ENCODE measurements at regions not wholly inside any gene's neighbourhood (a gene's known extent, or its start where the extent isn't known, plus 50 kb on each side); places are given as distances from the start of the nearest gene placed in this dataset.

DNA sequence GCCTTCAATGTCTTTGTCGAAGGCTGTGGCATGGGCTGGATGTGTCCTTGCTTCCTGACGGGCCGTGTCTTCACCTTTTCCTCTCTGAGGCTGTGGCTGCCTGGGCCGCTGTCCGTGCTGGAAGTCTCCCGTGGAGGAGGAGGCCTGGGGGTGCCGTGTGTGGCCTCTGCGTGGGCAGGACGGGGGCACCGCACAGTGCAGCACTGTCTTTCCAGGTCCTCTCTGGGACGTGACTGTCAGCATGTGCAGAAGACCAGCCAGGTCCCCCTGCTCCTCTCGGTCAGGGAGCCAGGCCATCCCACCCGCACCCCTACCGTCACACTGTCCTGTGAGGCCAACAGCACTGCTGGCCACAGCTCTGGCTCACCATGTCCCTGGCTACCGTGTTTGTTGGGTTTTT lies 64.4 kb upstream of the ZNF236 start:
- no peak for TF ChIP-seq POLR2A (IDR thresholded peaks at IDR 0.05)
- TF ChIP-seq, protein P1, sequence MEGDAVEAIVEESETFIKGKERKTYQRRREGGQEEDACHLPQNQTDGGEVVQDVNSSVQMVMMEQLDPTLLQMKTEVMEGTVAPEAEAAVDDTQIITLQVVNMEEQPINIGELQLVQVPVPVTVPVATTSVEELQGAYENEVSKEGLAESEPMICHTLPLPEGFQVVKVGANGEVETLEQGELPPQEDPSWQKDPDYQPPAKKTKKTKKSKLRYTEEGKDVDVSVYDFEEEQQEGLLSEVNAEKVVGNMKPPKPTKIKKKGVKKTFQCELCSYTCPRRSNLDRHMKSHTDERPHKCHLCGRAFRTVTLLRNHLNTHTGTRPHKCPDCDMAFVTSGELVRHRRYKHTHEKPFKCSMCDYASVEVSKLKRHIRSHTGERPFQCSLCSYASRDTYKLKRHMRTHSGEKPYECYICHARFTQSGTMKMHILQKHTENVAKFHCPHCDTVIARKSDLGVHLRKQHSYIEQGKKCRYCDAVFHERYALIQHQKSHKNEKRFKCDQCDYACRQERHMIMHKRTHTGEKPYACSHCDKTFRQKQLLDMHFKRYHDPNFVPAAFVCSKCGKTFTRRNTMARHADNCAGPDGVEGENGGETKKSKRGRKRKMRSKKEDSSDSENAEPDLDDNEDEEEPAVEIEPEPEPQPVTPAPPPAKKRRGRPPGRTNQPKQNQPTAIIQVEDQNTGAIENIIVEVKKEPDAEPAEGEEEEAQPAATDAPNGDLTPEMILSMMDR (IDR thresholded peaks at IDR 0.05): no peak
- peak overlapping the region in 1 of 4 donors; percentile 70 for H3K27ac ChIP-seq
- no peaks in the 10 kb centered on the region for H3K27me3 ChIP-seq
- H3K4me3 ChIP-seq: no peak overlapping the region
- H3K36me3 ChIP-seq: no peaks in the 10 kb centered on the region
- H3K9me3 ChIP-seq: no peaks in the 10 kb centered on the region
- DNase-seq: no peak
- H3K4me1 ChIP-seq: no peaks in the 10 kb centered on the region

- TF ChIP-seq POLR2A (IDR thresholded peaks at IDR 0.05): no peak
- TF ChIP-seq, protein P1 (IDR thresholded peaks at IDR 0.05): no peak
- no peak for DNase-seq
- Histone ChIP-seq H3K27me3 (no peaks in the 10 kb centered on the region), H3K27ac (peak overlapping the region in 1 of 4 donors; percentile 70), H3K4me3 (no peak overlapping the region), H3K36me3 (no peaks in the 10 kb centered on the region), H3K4me1 (no peaks in the 10 kb centered on the region), H3K9me3 (no peaks in the 10 kb centered on the region)
Observed at GRCh38 chr18:76757335-76757734, 65.0 kb upstream of the ZNF236 start.

GRCh38 chr18:76756531-76757253 lies 65.7 kb upstream of the ZNF236 start:
- Histone ChIP-seq H3K36me3 (no peaks in the 10 kb centered on the region), H3K4me1 (no peaks in the 10 kb centered on the region), H3K9me3 (no peaks in the 10 kb centered on the region), H3K27ac (peak overlapping the region in 1 of 4 donors; percentile 70), H3K4me3 (no peak overlapping the region), H3K27me3 (no peaks in the 10 kb centered on the region)
- no peak for DNase-seq
- TF ChIP-seq, protein P1 (IDR thresholded peaks at IDR 0.05): no peak
- TF ChIP-seq POLR2A (IDR thresholded peaks at IDR 0.05): no peak

DNA sequence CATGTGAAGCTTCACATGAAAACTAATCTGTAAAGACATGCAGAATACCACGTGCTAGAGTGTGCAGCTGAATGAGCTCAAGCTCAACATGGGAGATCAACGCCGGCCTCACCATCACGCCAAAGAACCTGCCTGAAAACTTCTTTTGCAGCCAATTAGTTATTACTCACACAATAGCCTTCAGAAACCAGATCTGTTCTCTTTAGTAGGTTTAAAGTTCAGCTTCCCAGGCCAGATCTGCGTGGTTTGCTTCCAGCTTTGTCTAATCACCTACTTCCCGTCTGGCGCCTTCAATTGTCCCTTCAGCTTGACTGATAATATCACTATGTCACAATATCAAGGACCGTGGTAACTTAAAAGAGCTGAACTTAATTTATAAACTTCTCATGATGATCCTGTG lies 68.0 kb upstream of the ZNF236 start:
- H3K36me3 ChIP-seq: no peaks in the 10 kb centered on the region
- H3K4me3 ChIP-seq: no peak overlapping the region
- TF ChIP-seq, protein P1 (IDR thresholded peaks at IDR 0.05): no peak
- no peak for TF ChIP-seq POLR2A (IDR thresholded peaks at IDR 0.05)
- H3K9me3 ChIP-seq: peaks cover 0 to 9% (median 1%) of the 10 kb centered on the region in 4 donors
- no peaks in the 10 kb centered on the region for H3K4me1 ChIP-seq
- no peaks in the 10 kb centered on the region for H3K27me3 ChIP-seq
- H3K27ac ChIP-seq: no peak overlapping the region
- DNase-seq: no peak

DNA sequence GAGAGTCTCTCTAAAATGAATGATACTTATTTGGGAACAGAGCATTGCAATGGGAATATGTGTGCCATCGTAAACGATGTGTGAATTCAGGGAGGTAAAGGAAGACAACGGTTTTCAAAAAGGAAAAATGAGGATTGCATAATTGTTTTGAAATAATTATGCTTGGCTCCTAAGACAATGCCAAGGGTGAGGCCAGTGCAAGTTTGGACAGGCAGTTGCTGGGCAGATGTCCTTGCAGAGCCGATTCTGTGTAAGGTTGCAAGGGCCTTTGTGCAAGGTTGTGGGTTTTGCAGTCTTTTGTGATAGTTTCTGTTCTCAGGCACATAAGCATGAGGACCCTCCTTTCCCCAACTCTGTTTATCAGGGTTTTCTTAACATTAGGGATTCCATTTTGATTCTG lies 70.0 kb upstream of the ZNF236 start:
- H3K9me3 ChIP-seq: peaks cover 0 to 15% (median 1%) of the 10 kb centered on the region in 4 donors
- H3K36me3 ChIP-seq: no peaks in the 10 kb centered on the region
- no peak for TF ChIP-seq POLR2A (IDR thresholded peaks at IDR 0.05)
- TF ChIP-seq, protein P1 (IDR thresholded peaks at IDR 0.05): no peak
- no peaks in the 10 kb centered on the region for H3K27me3 ChIP-seq
- no peak overlapping the region for H3K27ac ChIP-seq
- no peak for DNase-seq
- H3K4me1 ChIP-seq: no peaks in the 10 kb centered on the region
- no peak overlapping the region for H3K4me3 ChIP-seq

Data from Peyer's patch (tissue), 4 donors.